Right lobe of liver (tissue), 4 donors: ENCODE measurements at regions not wholly inside any gene's neighbourhood (a gene's known extent, or its start where the extent isn't known, plus 50 kb on each side); places are given as distances from the start of the nearest gene placed in this dataset.

Source experiments
- POLR2A ChIP-seq: fragments of 450-650 bp; IDR thresholded peaks from one replicate; pipeline ENCODE4 v1.6.1; 2017; ENCODE audit warnings: antibody characterized with exemption, mild to moderate bottlenecking
- TF ChIP-seq, protein P1 (sequence below), 4 donors: fragments of 200-600 bp in 3 of 4; fragments of 450-650 bp in 1 of 4; IDR thresholded peaks; one replicate each; pipeline versions ENCODE4 v1.5.1 to v1.8.0; 2016 to 2022; ENCODE audit warnings: antibody characterized with exemption in 4 of 4, mild to moderate bottlenecking in 2 of 4
- donor health status: DM: no; HTN: no; CAD: no.
- donor health status: DM: no; HTN: no; CAD: no.
- donor health status: DM: no; HTN: yes; CAD: no.

DNA sequence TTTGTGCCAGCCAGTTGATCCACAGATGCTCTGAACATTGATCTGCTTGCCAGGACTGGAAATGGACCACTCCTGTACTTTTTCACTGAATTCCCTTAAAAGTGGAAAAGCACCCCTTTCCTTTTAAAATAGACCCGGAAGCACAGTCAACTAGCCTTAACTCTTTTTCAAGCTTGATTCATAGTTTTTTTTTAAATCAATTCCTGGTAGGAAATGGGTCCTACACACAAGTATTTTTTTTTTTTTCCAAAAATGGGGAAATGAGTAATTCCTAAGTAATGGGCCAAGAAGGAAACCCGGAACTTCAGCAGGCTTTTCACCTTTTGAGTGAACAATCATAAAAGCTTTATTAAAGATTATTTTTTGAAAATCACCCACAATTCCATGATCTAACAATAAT lies 234.4 kb upstream of the ADAMTS9 start:
- TF ChIP-seq, protein P1, sequence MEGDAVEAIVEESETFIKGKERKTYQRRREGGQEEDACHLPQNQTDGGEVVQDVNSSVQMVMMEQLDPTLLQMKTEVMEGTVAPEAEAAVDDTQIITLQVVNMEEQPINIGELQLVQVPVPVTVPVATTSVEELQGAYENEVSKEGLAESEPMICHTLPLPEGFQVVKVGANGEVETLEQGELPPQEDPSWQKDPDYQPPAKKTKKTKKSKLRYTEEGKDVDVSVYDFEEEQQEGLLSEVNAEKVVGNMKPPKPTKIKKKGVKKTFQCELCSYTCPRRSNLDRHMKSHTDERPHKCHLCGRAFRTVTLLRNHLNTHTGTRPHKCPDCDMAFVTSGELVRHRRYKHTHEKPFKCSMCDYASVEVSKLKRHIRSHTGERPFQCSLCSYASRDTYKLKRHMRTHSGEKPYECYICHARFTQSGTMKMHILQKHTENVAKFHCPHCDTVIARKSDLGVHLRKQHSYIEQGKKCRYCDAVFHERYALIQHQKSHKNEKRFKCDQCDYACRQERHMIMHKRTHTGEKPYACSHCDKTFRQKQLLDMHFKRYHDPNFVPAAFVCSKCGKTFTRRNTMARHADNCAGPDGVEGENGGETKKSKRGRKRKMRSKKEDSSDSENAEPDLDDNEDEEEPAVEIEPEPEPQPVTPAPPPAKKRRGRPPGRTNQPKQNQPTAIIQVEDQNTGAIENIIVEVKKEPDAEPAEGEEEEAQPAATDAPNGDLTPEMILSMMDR (IDR thresholded peaks at IDR 0.05), result no peak
- no peak for TF ChIP-seq POLR2A
